Stimulated activated CD8-positive, alpha-beta memory T cell treated with anti-CD3 and anti-CD28 coated beads, Interleukin-15, amount 100 ng/mL, for 24 hours (primary cell): ENCODE measurements at regions not wholly inside any gene's neighbourhood (a gene's known extent, or its start where the extent isn't known, plus 50 kb on each side); places are given as distances from the start of the nearest gene placed in this dataset.

Experiments
- DNase-seq: peaks from one replicate; pipeline ENCODE4 v3.0.0-alpha.2; 2020; ENCODE audit warnings: low read depth

GRCh38 chr5:61687371-61687770, 355.3 kb downstream of the ZSWIM6 start:
- DNase-seq = no peak

DNA sequence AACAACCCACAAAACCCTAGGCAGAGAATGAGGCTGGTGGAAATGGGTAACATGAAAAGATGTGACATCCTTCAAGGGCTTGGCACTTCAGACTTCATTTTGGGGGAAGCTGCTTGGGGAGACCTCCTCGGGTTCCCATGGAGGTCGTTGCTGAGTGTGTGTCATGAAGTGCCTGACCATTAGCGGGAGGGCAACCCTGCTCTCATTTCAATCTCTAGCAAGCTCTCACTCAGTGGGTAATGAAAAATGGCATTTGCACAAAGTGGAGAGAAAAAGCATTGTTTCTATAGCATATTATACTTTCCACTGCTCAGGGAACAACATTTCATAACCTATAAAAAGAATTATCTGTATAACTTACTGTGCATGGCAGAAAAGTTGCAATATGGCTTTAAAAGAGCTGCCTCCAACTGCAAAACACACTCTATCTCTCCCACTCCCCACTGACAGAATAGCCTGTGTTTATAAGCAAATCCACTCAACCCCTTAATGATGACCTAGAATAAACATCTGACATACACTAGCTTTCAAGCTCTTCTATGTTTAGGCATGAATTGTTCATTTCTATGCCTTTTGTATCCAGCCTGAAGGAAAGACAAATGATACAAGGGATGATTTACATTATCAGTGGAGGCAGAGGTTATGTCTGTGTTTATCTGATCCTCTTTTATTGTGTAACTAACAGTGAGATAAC, 357.2 kb downstream of the ZSWIM6 start:
- no peak for DNase-seq

DNA sequence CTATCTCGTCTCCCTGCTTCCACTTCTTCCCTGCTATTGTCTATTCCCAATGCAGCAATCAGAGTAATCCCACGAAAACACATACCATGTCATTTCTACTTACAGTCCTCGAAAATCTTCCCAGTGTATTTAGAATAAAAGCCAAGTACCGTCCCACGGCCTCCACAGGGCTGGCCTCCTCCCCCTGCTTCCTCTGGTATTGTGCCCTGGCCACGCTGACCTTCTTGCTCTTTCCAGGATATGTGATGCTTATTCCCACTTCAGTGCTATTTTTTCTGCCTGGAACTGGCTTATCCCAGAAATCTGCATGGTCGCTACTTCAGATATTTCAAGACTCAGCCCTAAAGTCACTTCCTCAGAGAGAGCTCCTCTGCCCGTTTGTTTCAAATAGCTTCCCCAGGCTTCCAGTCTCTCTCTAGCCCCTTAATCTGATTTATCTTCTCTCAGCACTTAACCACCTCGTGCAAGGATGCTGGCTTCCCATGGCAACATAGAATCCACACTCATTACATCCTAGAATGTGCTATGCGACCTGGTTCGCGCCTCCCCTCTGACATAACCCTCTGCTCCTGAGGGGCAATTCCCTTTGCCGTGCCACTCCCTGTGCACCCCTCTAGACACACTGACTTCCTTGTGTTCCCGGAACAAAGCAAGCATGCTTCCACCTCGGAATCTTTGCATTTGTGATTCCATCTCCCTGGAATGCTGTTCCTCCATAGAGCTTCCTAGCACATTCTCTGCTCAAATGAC, 365.9 kb downstream of the ZSWIM6 start:
- no peak for DNase-seq

DNA sequence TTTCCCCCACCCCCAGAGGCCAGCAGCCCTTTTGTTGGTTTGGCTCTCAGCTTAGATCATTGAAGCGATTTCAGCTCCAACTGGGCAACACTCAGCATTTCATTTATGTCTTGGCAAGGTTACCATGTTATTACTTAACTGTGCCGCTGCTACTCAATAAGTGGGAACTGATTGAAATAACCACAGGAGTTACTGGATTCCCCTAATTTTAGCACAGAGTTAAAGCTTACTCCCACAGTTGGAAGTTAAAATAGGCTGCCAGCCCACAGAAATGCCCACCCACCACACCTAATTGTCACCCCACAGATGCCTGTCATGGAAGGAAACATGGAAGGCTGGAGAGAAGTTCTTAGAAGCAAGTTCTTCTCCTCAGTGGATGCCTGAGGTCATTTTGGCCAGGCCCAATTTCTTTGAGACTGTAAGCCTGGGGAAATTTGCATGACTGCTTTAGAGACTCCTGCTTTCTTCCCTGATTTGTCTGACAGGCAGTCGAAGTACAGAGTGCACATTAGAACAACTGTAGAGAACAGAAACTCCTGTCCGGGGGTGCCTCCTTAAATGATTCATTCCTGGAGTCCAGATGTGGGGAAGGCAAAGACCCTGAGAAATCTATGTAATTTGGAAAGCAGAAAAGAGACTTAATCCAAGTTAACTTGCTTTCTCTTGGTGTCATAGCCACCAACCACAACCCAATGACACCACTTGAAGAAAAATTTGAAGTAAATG, 370.0 kb downstream of the ZSWIM6 start:
- no peak for DNase-seq

GRCh38 chr5:61702784-61703183, 370.7 kb downstream of the ZSWIM6 start:
- DNase-seq = no peak

DNA sequence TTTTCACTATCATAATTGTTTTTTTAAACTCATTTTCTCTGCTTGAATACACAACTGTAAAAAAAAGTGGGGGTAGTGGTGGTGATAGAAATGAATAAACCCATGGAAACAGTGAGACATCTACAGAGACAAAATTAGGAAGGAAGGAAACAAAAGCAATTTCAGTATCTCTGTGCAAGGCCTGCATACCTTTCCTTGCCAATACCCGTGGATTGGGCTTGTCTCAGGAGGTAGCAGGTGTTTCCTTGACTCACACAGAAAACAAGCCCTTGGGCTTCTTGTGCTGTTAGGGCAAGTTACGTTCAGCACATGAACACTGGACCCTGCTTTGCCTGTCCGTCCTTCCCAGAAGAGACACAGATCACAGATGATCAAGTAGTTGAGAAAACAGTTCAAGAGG, 372.2 kb downstream of the ZSWIM6 start:
- DNase-seq = no peak

DNA sequence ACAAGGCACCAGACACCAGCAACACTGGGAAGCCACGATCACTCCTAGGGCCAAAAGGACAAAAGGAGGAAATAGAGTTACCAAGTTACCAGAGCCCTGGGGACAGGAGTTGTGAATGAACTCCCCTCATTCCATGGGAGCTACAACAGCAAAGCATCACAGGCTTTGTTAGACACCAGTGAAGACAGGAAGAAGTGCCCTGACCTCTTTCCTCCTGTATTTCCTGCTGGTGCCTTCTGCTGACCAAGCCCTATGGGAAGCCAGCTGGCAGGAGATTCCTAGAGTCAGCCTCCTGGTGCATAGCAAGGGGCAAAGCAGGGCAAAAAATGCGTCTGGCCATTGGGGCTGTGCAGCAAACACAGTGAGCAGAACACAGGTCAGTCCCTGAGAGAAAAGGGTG, 374.7 kb downstream of the ZSWIM6 start:
- no peak for DNase-seq

DNA sequence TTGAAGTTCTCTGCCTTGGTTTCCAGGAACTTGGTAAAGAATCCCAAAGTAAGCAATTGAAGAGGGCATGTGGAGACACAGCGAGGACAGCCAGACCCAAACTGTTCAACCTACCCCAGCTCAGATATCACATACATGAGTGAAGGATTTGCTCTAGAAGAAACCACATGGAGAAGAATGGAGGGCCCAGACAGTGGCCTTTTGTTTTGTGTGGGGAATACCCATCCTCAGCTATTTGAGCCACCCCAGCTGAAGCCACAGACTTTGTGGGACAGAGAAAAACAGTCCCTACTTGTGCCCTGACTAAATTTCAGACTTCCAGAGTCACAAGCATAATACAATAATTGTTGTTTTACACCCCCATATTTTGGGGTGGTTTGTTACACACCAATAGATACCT, 387.1 kb downstream of the ZSWIM6 start:
- no peak for DNase-seq

- no peak for DNase-seq
These were observed 388.8 kb downstream of the ZSWIM6 start for GRCh38 chr5:61720829-61721228.

GRCh38 chr5:61724102-61724501, 392.0 kb downstream of the ZSWIM6 start:
- DNase-seq = no peak

- DNase-seq = no peak
These were observed 396.2 kb downstream of the ZSWIM6 start for GRCh38 chr5:61728287-61728686.

- DNase-seq = no peak
These were observed 398.8 kb downstream of the ZSWIM6 start for GRCh38 chr5:61730866-61731265.

- DNase-seq = no peak
These were observed 399.3 kb downstream of the ZSWIM6 start for GRCh38 chr5:61731267-61731945.

GRCh38 chr5:61731946-61732314, 399.9 kb downstream of the ZSWIM6 start:
- DNase-seq = no peak

- DNase-seq = no peak
These were observed 400.3 kb downstream of the ZSWIM6 start for GRCh38 chr5:61732369-61732768.

GRCh38 chr5:61732796-61733195, 400.7 kb downstream of the ZSWIM6 start:
- DNase-seq = no peak

DNA sequence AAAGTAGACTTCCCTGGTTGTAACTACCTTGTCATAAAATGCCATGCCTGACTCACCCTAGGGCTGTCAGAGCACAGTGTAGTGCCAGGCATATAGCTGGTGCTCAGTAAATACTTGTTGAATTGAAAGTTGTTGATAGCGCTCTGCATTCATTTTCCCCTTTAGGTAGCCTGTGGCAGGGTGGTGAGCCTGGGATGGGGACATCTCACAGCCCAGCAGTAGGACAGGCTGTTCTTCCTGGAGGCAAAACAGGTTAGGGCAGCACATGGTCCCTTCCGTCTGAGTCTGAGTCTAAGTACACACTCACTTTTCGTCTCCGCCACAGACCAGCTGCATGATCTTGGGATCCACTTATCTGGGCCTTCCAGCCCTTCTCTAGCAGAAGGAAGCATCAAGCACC, 401.9 kb downstream of the ZSWIM6 start:
- no peak for DNase-seq

DNA sequence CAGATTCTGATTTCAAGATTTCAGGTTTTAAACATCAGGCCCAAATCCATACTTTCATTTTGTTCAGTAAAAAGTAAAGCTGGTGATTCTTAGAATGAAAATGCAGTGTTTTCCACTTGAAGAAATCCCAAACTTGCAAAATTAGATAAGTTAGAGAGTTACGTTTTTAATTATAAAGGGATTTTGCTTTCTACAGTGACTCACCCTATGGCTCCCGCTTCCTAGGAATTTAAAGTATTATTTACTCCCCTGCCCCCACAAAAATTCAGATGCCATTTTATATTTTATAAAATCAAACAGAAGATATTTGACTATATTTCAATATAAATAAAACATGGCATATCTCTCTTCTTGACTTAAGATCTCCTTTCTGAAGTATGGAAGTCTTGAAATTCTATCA, 402.9 kb downstream of the ZSWIM6 start:
- DNase-seq = no peak

- no peak for DNase-seq
These were observed 403.5 kb downstream of the ZSWIM6 start for GRCh38 chr5:61735531-61735930.

- no peak for DNase-seq
These were observed 403.9 kb downstream of the ZSWIM6 start for GRCh38 chr5:61735995-61736394.

DNA sequence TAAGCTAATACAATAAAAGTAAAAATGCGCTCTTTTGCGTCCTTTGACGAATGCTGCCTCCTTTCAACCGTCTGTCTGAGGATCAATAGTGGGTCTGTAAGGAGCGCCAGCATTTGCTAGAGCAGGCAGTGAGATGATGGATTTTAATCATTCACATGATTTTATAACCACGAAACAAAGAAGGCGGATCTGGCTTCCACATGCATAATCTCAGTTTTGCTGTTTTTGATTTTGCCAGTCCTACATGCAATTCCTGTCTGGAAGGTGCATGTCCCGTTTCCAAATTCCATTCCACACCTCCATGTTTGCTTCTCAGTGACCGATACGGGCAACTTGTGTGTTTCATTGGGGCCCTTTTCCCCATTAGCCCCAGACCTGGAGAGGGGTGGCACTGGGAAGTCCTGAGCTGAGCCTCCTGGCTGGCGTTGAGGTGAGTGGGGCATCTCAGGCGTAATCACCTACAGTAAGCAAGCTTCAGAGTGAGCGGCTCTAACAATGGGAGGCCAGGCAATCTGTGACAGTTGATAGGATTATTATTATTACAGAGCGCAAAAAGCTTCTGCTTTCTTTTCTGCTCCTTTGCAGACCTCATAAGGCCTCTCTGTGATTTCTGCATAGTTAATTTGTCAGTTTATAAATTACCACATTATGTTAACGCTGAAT, 405.4 kb downstream of the ZSWIM6 start:
- no peak for DNase-seq

GRCh38 chr5:61737964-61738340, 405.9 kb downstream of the ZSWIM6 start:
- DNase-seq = no peak
